ENCODE measurements at regions not wholly inside any gene's neighbourhood (a gene's known extent, or its start where the extent isn't known, plus 50 kb on each side); places are given as distances from the start of the nearest gene placed in this dataset.

DNA sequence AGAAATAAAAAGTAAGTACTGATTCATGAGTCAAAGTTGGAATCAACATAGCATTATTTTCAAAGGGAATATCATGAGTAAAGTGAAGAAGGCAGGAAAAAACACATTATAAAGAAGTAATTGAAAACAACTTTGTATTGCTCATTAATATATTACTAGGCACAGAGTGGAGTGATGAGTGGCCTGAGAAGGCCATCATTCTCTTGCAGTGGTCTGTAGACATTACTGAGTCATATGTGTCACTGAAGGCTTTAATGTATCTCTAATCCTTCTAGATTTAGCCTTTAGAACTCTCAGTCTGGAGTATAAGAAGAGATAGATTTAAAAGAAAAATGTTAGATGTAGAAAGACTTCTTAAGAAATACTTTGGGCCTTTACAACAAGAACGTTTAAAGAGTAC is 881.4 kb downstream of the DNAH5 start:
- TF ChIP-seq CTCF (IDR thresholded peaks at IDR 0.05), result no peak
- no peaks in the 10 kb centered on the region; the same call in 1 of the 2 replicates for H3K27me3 Mint-ChIP-seq (ENCODE audit: insufficient read depth)
- H3K36me3 Mint-ChIP-seq (ENCODE audit: low read depth), result 0 out of 2 replicates have a peak, but pooled peaks cover 4% of the 10 kb centered on the region
- DNase-seq, result no peak
- no peak overlapping the region for H3K4me3 Mint-ChIP-seq
- no peak overlapping the region for H3K27ac Mint-ChIP-seq
- H3K4me1 Mint-ChIP-seq (ENCODE audit: low read depth), result no peaks in the 10 kb centered on the region
- peaks cover 37% of the 10 kb centered on the region for H3K9me3 Mint-ChIP-seq

DNA sequence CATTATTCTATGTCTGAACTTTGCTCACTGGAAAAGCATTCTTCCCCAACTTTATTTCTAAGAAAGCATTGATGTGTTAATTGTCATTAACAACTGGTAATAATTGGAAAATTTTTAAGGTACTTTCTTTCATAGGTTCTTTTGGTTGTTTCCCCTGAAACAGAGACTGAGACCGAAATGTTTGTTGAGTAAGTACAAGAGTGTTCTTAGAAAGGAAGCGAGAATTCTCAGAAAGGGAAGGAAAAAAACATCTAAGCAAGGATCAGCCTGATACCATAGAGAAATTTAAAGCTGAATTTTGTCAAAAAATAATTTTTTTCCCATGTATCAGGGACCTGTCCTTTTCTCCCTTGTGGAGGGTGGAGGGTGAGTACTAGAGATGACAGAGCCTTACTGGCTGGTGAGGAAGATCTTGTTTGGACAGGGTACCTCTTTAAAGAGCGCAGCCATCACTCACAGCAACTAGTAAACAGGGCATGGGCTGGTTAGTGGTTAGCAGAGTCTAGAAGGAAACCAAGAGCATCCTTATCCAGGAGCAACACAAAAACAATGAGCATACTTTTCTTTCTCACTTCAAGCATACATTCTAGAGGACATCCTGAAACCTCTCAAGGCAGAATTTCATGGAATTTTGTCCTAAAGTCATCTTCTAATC is 898.5 kb downstream of the DNAH5 start:
- no peak for DNase-seq
- TF ChIP-seq CTCF (IDR thresholded peaks at IDR 0.05), result no peak
- Mint-ChIP-seq H3K4me3 (no peak overlapping the region), H3K27me3 (ENCODE audit: insufficient read depth) (no peaks in the 10 kb centered on the region), H3K27ac (no peak overlapping the region), H3K9me3 (peaks cover 55% of the 10 kb centered on the region), H3K4me1 (ENCODE audit: low read depth) (no peaks in the 10 kb centered on the region), H3K36me3 (ENCODE audit: low read depth) (no peaks in the 10 kb centered on the region)

DNA sequence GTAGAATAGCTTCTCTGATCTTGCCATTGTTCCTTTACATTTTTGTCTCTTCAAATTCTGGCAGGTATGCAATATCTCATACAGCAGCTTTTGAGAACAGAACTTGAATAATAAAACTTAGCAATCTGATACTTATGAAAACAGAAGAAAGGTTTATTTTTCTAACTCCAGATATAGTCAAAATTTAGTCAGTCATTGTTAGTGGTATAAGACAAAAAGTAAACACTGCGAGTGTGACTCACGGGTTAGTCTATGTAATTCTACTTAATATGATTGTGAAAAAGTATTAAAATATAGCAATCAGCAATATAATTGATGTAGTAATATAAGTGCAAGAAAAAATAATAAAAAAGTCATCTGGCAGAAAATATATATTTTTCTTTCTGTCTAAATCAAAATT is 910.4 kb downstream of the DNAH5 start:
- DNase-seq, result no peak
- no peak overlapping the region for H3K4me3 Mint-ChIP-seq
- no peak for TF ChIP-seq CTCF (IDR thresholded peaks at IDR 0.05)
- no peaks in the 10 kb centered on the region for H3K36me3 Mint-ChIP-seq (ENCODE audit: low read depth)
- no peaks in the 10 kb centered on the region for H3K27me3 Mint-ChIP-seq (ENCODE audit: insufficient read depth)
- no peaks in the 10 kb centered on the region for H3K4me1 Mint-ChIP-seq (ENCODE audit: low read depth)
- peaks cover 21% of the 10 kb centered on the region for H3K9me3 Mint-ChIP-seq
- no peak overlapping the region for H3K27ac Mint-ChIP-seq

DNA sequence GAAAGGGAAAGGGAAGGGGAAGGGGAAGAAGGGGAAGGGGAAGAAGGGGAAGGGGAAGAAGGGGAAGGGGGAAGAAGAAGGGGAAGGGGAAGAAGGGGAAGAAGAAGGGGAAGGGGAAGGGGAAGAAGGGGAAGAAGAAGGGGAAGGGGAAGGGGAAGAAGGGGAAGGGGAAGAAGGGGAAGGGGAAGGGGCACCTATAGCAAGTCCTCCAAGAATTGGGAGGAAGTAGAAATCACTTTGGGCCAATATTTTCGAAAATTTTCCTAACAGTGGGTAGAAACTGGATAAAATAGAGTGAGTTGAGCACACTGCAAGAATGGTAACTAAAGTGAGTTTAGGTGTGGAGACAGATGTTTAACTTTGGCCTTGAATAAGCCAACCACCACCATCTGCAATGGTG is 915.3 kb downstream of the DNAH5 start:
- Mint-ChIP-seq H3K36me3 (ENCODE audit: low read depth) (no peaks in the 10 kb centered on the region), H3K27ac (no peak overlapping the region), H3K27me3 (ENCODE audit: insufficient read depth) (no peaks in the 10 kb centered on the region), H3K4me1 (ENCODE audit: low read depth) (no peaks in the 10 kb centered on the region), H3K4me3 (no peak overlapping the region), H3K9me3 (peaks cover 24% of the 10 kb centered on the region)
- no peak for DNase-seq
- TF ChIP-seq CTCF (IDR thresholded peaks at IDR 0.05), result no peak

DNA sequence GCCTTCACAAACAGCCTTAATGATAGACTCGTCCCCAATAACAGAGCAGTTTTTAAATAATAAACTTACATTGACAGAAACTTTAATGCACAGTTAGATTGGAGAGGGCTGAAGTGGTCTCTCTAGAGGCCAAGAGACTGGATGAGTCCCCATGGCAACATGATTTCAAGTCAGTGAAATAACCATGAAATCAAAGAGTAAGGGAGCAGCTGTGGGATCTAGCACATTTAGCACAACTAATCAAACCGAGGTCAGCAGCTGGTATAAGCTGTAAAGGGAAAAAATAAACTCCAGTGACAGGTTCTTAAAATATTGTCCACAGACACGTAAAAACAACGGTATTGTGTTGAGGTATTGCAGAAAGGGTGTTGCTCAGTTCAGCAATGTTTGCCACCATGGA is 916.6 kb downstream of the DNAH5 start:
- Mint-ChIP-seq H3K27me3 (ENCODE audit: insufficient read depth) (no peaks in the 10 kb centered on the region), H3K9me3 (peaks cover 24% of the 10 kb centered on the region), H3K27ac (no peak overlapping the region), H3K36me3 (ENCODE audit: low read depth) (no peaks in the 10 kb centered on the region), H3K4me3 (no peak overlapping the region), H3K4me1 (ENCODE audit: low read depth) (no peaks in the 10 kb centered on the region)
- TF ChIP-seq CTCF (IDR thresholded peaks at IDR 0.05), result no peak
- no peak for DNase-seq

DNA sequence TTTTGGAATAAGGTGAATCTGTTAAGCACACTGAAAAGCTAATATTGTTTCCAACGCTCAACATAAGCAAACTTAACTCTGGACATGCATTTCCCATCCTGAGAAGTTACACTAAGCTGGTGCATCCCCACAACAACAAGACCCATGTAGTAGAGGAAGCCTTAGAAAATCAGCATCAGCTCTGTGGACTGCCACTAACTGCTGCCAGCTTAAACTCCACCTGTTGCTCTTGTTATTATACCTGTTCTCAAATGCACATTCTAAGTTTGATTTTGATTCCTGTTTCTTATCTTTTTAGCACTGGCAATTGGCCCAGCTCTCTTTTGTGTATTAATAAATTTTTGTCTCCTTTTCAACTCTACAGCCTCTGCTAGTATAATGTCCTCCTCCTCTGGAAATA is 924.8 kb downstream of the DNAH5 start:
- no peak for DNase-seq
- H3K4me3 Mint-ChIP-seq, result no peak overlapping the region
- no peaks in the 10 kb centered on the region for H3K36me3 Mint-ChIP-seq (ENCODE audit: low read depth)
- no peaks in the 10 kb centered on the region for H3K27me3 Mint-ChIP-seq (ENCODE audit: insufficient read depth)
- TF ChIP-seq CTCF (IDR thresholded peaks at IDR 0.05), result no peak
- H3K9me3 Mint-ChIP-seq, result peaks cover 12% of the 10 kb centered on the region
- H3K4me1 Mint-ChIP-seq (ENCODE audit: low read depth), result no peaks in the 10 kb centered on the region
- H3K27ac Mint-ChIP-seq, result no peak overlapping the region
